ENCODE measurements at regions not wholly inside any gene's neighbourhood (a gene's known extent, or its start where the extent isn't known, plus 50 kb on each side); places are given as distances from the start of the nearest gene placed in this dataset.

GRCh38 chr9:78994471-78994870 is 577.3 kb upstream of the TLE4 start:
- TF ChIP-seq SREBF2 (IDR thresholded peaks at IDR 0.05) (no peak), MAZ (IDR thresholded peaks at IDR 0.05; ENCODE audit: borderline replicate concordance, low read depth, low read length) (no peak), USF2 (IDR thresholded peaks at IDR 0.05) (no peak), NPAS2 (CRISPR knock-in tag; IDR thresholded peaks at IDR 0.05; ENCODE audit: borderline replicate concordance) (no peak), EHF (CRISPR knock-in tag; IDR thresholded peaks at IDR 0.05) (no peak), CTCF (IDR thresholded peaks at IDR 0.05) (no peak)
